HG03103 (cell line): ENCODE measurements at regions not wholly inside any gene's neighbourhood (a gene's known extent, or its start where the extent isn't known, plus 50 kb on each side); places are given as distances from the start of the nearest gene placed in this dataset.
A peak's percentile ranks its signal among the peaks of the same experiment; 100 is the strongest.
"Not testable (repeated sequence)": the region's sequence is repeated elsewhere in the genome, so short reads cannot be mapped to it uniquely, and the experiment has no call there.

Experiments used
- ATAC-seq: cut with Tn5 transposase; IDR thresholded peaks from one replicate; pipeline ENCODE4 v1.9.1; 2021; ENCODE audit warnings: low read depth; ENCODE audit not compliant: unreplicated experiment

DNA sequence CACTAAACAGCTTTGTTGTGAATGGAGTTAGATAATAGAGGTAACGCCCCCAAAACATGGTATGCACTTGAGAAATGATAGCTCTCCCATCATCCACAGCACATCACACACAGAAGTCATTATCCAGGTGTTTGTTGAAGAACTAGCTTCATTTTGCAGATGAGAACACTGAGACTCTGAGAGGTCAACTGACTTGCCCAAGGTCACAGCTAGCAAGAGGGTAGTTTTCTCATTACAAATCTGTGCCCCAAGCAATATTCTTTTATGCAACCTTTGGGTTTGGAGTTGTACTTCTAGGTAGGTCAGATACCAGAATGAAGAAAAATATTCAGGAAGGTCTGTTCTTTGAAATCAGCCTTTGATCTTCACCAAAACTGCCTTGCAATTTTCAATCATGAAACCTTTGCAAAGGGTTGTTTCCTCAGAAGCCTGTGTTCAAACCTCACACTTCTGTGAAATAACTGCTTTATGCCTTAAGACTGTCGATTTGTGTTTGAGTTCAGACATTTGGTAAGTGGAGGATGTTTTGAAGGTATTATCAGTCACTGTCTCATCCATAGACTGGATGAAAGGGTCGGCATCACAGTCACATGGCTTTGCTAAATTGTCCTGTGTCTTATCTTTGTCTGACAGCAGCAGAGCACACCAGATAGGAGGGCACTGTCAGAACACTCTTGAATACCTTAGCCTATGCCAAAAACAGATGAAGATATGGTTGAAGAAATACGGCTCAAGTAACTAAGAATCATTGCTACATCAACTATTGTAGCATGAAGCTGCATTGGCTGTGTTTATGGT, 233.2 kb upstream of the BTG1 start:
- ATAC-seq, result no peak

GRCh38 chr12:92375504-92375903, 229.9 kb upstream of the BTG1 start:
- ATAC-seq, result not testable (repeated sequence)

DNA sequence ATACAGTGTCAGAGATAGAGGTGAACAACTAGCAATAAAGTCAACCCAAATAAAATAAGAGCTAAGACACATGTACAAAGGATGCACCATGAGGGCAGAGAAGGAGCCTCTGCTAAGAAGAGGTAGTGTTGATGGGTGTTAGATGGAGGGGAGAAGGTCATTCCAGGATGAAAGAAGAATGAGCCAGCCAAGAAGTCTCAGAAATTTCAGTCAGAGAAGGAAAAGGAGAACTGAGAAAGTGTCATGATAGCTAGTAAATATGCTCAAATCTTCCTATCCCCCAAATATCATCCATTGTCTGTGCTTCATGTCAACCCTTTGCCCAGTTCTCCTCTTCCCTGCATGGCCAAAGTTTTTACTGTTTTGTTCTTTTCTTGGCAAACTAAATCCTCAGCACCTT, 225.2 kb upstream of the BTG1 start:
- peak; percentile 56 for ATAC-seq

DNA sequence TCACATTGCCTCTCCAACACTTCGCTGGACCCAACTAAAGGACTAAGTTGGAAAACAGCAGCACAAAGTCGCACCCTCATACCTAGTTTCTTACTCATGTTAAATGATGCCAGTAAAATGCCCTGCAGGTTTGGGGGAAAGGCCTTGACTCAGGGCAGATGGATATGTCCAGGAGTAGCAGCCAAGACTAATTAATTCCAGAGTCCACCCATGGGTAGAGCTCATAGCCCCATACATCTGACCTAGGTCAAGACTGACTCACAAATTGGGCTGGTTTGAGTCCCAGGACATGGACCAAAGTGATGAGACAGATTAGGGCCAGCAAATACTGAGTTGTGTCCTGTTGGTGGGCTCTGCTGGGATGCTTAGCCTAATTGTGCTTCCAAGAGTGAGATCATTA, 224.0 kb upstream of the BTG1 start:
- no peak for ATAC-seq

- no peak for ATAC-seq
Observed at GRCh38 chr12:92369056-92369455, 223.4 kb upstream of the BTG1 start.

DNA sequence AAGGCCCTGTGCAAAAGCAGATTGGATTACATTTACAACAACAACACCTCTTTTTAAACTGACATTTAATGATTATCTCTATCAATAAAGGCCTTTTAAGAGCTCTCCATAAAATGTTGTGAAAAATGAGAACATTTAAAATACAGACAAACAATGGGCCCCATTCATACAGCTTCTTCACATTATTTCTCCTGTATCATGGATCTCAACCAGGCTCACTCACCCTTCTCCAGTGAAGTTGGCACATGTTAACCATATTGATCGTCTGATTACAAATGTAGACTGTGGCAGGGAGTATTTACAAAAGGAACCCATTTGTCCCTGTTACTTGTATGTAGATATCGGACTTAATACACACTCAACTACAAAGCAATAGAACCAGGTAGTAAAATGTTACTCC, 220.2 kb upstream of the BTG1 start:
- no peak for ATAC-seq

DNA sequence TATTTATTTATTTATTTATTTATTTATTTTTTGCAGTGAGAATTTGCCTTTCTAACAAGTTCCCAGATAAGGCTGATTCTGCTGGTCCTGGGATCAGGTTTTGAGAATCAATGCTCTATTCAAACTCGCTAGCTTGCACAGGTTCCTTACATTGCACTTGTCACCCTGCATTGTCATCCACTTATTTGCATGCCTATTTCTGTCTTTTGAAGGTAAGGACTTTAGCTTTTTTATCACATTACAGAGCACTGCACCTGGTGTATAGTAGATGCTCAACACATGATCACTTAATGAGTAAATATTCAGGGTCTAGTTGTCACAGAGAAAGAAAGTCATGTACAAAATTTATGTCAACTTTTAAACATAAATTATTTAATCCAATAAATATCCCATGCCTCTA, 219.7 kb upstream of the BTG1 start:
- no peak for ATAC-seq

GRCh38 chr12:92363295-92364146, 217.9 kb upstream of the BTG1 start:
- ATAC-seq, result peak; percentile 56

DNA sequence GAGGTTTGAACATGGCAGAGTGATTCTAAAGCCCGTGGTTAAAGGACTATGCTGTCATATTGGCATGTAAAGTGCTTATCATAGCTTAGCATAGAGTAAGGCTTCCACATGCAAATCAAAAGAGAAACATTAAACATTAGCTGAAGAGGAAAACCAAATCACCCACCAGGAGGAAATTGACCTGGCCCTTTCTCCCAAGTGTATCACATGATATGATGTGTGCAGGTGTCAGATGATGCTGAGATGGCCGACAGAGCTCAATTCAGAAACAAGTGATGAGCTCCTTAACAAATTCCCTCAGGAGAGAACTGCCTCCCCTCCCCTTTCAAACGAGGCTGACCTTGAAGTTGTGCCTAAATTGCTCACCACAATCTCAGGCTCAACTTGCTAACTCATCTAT, 217.1 kb upstream of the BTG1 start:
- ATAC-seq, result no peak

- no peak for ATAC-seq
Observed at GRCh38 chr12:92362126-92362525, 216.5 kb upstream of the BTG1 start.

DNA sequence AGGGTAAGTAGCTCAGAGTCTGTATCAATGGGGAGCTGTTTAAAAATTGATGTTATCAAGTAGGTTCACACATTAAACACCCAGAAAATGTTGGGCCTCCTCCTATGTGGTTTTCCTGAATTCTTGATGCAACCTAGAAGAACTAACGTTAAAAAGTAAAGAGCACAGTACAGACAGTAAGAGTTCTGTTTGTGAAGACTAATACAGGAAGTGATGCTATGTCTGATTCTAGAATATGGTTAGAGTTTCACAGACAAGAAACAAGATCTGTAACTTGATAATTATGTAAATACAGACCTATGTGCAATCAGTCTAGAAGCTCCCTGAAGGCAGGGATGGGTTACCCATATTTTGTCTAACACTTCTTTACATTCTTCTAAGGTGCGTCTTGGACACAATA, 214.9 kb upstream of the BTG1 start:
- no peak for ATAC-seq

DNA sequence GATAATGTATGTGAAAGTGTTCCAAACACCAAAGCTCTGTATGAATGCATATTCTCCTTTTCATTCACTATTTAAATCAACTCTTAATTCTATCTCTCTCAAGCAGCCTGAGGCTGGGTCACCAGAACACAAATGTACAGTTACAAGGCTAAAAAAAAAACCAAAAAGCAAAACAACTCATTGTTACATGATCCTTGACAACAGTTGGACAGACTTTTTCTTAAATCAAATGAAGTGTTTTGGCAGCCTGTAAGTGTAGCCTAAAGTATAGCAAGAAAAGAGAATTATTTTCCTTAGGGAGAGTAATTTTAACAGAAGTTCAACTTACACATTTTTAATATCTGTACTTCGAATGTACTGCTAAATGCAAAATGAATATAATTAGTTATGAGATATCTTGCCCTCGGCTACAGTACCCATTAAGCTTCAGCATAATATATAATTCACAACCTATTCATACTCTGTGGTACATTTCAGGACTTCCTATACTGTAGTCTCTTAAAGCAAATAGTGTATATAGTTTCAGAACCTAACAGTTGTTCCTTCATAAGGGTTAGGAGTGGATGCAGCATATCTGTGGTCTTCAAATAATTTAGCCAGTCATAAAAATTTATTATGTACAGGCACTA, 214.0 kb upstream of the BTG1 start:
- ATAC-seq, result no peak

- ATAC-seq, result no peak
Observed at GRCh38 chr12:92357584-92358261, 212.1 kb upstream of the BTG1 start.

- no peak for ATAC-seq
Observed at GRCh38 chr12:92356425-92356824, 210.8 kb upstream of the BTG1 start.

DNA sequence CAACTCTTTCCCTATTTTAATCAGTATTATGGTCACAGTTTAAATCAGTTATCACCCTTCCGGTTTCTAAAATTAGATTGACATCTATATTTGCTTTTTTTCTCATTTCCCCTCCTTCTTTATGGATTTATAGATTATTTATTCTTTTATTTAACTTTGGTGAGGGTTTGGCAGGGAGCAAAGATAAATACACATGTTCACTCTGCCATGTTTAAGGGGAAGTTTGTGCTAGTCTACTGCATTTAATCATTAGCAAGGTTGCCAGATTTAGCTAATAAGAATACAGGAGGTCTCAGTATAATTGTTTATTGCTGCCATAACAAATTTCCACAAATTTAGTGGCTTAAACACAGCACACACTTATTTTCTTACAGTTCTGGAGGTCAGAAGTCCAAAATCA, 204.0 kb upstream of the BTG1 start:
- no peak for ATAC-seq

DNA sequence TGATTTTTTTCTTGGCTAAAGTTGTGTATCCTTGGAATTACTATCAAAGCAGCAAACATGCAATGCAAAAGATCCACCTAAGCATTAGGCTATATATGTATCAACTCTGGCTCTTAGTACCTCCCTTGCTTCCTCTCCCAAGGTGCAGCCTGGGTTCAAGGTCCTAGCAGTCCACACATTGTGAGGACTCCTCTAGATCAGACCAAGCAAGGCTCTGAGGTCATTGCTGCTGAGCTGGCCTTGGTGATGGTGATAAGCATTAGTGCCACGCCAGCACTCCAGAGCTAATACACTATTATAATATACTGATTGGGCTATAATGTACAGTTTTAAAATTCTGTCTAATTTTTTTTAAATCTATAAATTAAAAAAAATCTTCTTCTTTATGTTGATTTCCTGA, 196.9 kb upstream of the BTG1 start:
- no peak for ATAC-seq

GRCh38 chr12:92341065-92341668, 195.5 kb upstream of the BTG1 start:
- ATAC-seq, result peak; percentile 83

DNA sequence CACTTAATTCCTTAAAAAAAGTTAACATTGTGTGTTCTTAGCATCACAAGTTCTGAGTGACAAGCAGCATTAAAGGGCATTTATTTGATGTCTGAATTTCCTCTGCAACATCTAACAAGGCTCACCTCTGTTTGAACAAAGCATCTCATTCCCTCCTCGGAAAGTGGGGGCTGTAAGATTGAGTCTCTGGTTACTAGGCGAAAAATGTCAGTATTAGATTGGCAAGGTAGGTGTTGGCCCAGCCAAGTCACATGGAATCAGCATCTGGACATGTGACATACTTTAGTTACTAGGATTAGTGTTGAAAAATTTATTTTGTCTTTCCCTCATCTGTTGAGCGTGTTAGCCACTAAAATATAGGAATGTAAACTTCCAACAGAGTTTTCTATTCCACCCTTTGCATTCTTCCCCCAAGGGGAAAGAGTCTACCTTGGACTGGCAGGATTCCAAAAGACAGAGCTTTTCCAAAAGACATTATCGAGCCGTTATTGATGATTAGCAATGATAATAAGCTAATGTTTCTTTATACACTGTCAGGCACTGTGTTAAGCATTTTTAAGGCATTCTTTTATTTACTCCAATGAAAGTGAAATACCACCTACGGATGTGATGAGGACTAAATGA, 194.9 kb upstream of the BTG1 start:
- ATAC-seq, result no peak

GRCh38 chr12:92340003-92340402, 194.4 kb upstream of the BTG1 start:
- ATAC-seq, result no peak

DNA sequence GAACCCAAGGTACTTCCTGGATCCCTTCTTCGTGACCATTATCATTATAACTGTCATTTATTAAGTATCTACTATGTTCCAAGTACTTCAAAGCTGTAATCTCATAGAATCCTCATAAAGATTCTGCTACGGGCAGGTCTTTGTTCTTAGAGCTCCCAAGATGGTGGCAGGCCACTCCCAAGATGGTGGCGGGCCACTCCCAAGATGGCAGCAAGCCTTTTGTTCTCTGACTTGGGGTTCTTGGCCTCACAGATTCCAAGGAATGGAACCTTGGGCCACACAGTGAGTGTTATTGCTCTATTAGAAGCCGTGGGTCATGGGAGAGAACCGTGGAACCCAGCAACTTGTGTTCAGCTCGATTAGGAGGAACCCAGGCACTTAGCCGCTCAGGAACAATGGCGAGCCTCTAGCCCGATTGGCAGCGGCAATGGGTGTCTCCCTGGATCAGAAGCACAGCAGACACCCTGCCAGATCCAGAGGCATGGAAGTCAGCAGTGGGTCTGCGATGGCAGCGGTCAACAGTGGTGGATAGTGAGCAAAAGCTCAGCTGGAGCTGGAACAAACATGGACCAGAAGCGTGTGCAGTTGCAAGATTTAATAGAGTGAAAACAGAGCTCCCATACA, 193.7 kb upstream of the BTG1 start:
- no peak for ATAC-seq
